ENCODE measurements at regions not wholly inside any gene's neighbourhood (a gene's known extent, or its start where the extent isn't known, plus 50 kb on each side); places are given as distances from the start of the nearest gene placed in this dataset.
"Not testable (repeated sequence)": the region's sequence is repeated elsewhere in the genome, so short reads cannot be mapped to it uniquely, and the experiment has no call there.

DNA sequence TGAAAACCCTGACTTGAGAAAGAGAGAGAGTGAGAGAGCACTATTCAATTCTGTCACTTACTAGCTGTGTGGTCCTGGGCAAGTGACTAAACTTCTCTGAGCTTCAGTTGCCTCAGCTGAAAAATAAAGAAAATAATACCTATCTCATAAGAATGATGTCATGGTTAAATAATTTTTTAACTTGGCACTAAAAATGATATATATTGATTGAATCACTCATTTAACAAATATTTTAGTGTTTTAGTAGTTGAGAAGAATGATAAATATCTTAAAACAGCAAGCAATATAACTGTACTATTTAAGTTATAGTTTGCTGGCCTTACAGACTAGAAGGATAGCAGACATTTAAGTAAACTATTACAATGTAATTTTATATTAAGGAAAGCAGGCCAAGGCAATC lies 764.2 kb downstream of the DIAPH3 start:
- no peak for DNase-seq (ENCODE audit: low read depth, low spot score)

DNA sequence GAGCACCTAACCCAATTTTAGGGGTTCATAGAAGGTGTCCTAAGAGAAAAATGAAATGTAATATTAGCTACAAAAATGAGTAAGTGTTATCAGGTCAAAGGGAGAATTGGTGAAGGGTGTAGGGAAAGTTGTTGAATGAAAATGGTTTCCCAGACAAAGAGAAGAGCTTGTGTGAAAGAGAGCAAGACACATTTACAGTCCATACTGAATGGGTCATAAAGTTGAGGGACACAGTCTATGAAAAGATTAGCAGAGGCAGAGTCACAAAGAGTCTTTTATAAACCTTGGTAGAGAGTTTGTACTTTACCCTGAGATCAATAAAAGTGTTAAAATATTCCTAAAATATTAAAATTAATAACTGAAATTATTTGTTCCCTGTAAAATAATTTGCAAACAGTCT lies 759.4 kb downstream of the DIAPH3 start:
- no peak for DNase-seq (ENCODE audit: low read depth, low spot score)

DNA sequence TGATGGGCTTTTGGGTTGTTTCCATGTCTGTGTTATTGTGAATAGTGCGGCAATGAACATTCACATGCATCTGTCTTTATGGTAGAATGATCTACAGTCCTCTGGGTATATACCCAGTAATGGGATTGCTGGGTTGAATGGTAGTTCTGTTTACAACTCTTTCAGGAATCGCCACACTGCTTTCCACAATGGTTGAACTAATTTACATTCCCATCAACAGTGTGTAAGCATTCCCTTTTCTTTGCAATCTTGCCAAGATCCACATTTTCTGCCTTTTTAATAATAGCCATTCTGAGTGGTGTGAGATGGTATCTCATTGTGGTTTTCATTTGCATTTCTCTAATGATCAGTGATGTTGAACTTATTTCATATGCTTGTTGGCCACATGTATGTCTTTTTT lies 756.5 kb downstream of the DIAPH3 start:
- not testable (repeated sequence) for DNase-seq (ENCODE audit: low read depth, low spot score)

DNA sequence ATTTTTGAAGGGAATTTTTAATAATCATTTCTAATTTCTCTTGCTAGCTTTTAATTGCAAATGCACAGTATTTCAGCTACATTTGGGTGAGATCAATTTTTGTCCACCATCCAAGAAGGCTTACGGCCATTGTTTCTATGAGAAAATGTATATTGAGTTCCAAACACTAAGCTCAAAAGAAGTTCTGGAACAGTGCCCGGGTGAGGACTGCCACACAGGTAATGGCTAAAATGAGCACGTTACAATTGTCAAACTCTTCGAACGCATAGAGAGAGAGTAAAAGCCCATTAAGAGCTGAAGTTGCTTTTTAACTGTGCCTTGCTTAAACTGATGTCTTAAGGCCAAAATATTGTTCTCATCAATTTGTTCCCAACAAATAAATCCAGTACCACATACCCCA lies 755.0 kb downstream of the DIAPH3 start:
- DNase-seq (ENCODE audit: low read depth, low spot score): no peak

DNA sequence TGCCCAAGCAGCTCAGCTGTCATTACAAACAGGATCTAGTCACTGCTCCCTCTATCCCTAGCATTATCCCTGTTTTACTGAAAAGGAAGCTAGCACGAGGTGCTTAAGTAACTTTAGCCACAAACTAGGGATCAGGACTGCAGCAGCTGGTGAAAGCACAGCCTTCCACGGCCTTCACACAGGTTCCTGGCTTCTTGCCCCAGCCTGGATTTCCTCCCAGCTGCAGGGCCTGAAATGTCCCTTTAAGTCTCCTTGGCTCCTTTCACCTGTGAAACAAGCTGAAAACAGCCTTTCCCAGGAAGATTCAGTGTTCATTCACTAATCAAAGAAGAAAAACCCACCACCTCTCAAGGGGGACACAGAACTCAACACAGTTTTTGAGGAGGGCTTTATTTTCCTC lies 754.5 kb downstream of the DIAPH3 start:
- no peak for DNase-seq (ENCODE audit: low read depth, low spot score)

DNA sequence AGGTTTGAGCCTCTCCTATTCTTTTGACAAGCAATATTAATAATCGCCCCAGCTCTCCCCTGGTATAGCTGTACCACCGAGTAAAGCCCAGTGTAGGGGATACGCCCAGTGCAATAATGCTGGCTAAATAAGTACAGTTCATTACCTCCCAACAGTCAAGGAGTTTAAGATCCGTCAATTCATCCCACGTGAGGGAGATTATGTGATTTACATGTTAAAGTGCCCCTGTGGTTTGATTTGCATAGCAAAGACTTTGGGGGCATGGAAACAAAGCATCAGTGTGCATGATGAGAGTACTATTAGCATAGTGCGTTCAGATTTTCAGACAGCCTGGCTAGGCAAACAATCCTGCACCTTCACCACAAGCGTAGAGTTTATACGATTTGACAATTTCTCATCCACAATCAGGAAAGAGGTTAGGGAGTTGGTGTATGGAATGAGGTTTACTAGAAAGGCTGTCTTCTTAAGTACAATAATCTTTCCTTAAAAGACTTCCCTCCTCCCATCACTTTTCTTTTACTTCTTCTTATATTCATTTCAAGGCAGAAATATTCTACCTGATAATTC lies 754.0 kb downstream of the DIAPH3 start:
- no peak for DNase-seq (ENCODE audit: low read depth, low spot score)

DNA sequence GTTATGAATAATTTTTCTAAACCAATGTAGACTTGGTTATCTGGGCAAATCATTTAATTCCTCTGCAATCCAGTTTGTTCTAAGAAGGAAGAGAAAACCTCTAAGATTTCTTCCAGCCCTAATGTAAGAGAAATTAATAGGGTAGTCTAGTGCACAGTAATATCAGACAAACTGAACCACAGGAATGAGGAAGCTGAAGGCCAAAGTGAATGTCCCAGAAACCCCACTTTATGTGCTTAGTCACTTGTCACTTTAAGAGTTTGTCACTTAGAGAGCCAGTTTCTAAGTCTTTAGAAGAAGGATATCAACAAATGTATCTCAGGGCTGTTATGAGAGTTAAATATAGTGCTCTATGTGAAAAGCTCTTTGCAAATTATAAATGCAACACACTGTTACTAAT lies 750.6 kb downstream of the DIAPH3 start:
- no peak for DNase-seq (ENCODE audit: low read depth, low spot score)

DNA sequence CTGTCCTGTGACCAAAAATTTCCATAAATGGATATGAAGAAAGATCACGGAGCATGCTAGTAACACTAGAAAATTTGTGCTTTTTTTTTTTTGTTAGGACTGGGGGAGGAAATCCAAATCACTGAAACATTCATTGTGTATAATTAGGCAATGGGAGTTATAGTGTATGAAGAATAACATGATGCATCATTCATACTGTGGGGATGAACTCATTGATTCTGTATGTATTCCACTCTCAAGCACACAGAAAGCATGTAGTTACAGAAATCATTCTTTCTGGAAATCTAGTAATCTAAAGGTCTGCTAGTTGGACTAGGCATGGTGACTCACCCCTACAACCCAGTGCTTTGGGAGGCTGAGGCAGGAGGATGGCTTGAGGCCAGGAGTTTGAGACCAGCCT lies 749.7 kb downstream of the DIAPH3 start:
- DNase-seq (ENCODE audit: low read depth, low spot score): no peak

DNA sequence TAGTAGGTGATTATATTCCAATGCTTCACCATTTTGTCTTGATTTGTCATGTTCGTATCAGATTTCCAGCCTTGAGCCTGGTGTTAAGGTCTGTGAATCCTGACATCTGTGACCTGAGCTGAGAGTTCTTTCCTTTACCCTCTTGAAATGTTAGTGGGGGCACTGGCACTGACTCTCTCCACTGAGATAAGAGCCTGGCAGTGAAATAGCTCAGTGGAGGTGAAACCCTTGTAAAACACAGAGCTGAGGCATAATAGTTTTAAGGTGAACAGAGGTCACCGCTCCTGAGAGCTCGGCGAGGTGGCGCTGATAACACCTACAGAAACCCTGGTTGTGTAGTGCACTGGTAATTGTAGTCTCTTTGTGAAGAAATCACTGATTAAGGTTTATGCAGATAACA lies 748.2 kb downstream of the DIAPH3 start:
- DNase-seq (ENCODE audit: low read depth, low spot score): no peak

DNA sequence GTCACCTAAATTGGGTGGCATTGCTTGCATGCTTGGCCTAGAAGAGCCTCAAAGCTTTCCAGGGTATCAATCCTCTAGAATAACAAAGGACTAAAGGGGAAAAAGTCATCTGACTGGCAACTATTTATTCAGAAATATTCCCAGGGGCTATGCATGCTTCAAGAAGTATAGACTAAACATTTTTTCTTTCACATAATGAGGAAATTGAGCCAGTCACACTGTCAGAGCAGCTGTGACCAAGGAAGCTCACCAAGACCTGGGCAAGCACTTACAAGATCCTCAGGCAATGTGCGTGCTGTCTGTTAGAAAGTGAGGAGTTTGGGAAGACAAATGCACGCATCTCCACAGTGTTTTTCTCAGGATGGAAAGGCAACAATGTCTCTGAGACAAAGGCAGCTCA lies 747.2 kb downstream of the DIAPH3 start:
- no peak for DNase-seq (ENCODE audit: low read depth, low spot score)

DNA sequence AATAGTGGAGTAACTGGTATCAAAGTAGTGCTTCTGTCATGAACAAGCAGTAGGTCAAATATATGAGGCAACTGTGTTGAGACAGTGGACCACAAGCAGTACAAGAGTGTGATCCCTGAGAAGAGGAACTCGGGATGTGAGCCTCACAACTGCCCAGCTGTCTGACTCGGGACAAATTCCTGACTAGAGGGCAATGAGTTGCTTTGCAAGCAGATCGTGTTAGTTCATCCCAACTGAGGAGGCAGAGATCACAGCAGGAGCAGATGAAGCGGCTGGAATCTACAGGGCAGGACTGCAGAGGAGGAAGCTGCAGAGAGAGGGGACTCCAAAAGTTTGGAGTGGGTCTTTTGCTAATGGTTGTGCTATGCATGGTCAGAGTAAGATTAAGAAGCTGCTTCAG lies 741.1 kb downstream of the DIAPH3 start:
- no peak for DNase-seq (ENCODE audit: low read depth, low spot score)

DNA sequence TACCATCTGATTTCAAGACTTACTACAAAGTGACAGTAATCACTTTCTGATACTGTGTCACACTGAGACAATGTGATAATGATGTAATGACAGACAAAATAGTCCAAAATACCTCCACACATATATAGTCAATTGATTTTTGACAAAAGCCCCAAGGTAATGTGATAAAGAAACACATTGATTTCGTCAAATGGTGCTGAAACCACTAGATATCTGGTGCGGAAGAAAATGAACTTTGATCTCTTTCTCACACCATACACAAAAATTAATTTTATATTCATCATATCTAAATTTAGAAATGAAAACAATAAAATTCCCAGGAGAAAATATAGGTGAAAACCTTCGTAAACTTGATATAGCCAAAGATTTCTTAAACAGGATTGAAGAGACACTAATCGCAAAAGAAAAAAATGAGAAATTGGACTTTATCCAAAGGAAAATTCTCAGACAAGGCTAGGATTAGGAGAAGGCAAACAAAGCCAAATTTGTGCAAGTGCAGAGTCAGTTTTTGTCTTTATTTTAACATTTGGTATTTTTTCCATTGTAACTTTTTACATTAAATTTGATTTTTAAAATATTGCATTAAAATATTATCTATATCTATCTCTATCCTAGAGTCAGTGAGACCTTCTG lies 739.9 kb downstream of the DIAPH3 start:
- no peak for DNase-seq (ENCODE audit: low read depth, low spot score)

DNA sequence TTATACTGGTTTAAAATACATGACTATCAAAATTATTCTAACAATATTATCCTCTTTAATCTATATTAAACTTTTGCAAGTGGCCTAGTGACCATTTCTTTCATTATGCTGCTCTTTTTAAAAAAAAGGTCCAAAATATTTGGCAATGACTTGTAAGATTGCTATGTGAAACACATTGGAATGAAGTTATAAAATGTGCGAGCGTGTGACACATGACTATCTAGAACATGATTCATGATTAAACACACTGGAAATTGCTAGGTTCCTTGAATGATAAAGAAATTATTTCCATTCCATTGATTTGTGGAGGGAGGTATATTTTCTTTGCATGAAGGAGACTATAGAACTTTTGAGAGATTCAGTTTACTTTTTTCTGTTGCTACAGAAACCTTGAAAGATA lies 739.1 kb downstream of the DIAPH3 start:
- DNase-seq (ENCODE audit: low read depth, low spot score): no peak

DNA sequence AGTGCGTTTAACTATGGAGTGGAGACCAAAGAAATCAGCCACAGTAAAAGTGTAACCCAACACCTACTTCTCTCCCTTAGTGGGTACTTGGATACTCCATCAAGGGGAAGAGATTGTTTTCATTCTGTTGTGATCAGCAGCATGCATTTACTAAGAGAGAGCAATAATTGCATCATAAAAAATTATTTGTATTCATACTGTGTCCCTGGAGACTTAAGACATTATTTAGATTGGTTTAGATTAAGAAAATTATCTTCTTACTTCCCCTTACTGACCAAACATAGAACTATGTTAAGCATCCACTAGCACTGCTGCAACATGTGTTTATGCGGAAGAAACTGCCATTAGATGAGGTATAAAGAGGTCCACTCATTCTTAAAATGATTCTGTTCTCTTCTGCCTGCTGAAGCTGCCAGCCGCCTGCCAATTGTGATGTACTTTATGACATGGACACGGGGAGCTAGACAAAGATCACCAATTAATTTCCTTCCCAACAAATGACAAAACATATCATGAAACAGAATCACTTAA lies 738.5 kb downstream of the DIAPH3 start:
- DNase-seq (ENCODE audit: low read depth, low spot score): no peak

DNA sequence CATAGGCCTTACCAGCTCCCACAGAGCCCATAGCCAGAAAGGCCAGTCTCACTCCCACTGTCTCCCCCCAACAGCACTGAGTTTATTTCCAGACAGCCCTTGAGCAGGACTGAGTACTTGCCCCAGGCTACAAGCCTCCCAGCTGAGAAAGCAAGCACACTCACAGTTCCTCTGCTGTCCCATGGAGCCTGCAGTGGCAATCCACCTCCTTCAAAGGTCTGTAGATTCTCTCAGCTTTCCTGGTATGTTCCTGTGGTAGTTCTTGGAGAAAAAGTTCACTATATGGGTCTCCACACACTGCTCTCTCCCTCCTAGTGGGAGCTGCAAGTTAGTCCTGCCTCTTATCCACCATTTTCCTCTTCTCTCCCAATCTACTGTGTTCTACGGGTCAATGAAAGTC lies 728.7 kb downstream of the DIAPH3 start:
- no peak for DNase-seq (ENCODE audit: low read depth, low spot score)

DNA sequence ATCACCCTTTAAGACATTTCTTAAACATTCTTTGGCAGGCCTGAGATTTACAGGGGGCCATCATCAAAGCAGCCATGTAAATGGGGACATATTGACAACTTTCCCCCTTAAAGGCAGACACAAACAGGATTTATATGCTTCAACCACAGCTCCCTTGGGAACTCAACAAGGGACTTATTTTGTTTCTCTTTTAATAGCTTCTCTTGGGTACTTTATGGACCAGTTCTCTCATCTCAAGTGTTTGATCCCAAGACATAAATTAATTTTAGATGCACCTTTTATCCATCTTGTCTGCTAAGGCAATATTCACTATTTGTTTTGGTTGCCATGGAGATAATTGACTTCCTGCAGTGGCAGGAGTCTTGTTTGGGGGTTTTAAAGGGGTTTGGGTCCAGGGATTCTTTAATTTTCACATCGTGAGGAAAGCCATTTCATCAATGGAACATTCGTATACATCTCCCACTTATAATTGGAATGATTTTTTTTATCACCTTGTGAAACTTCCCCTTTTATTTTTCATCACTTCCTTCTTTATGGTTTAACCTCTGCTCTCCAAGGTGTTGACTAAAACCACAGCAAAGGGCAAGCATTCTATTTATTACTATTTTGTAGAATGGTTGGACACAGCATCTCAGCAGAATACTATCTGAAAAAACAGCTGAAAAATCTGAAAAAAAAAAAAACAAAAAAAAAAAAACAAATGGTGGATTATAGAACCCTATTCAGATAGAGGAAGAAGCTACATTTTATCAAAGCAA lies 726.0 kb downstream of the DIAPH3 start:
- DNase-seq (ENCODE audit: low read depth, low spot score): no peak

DNA sequence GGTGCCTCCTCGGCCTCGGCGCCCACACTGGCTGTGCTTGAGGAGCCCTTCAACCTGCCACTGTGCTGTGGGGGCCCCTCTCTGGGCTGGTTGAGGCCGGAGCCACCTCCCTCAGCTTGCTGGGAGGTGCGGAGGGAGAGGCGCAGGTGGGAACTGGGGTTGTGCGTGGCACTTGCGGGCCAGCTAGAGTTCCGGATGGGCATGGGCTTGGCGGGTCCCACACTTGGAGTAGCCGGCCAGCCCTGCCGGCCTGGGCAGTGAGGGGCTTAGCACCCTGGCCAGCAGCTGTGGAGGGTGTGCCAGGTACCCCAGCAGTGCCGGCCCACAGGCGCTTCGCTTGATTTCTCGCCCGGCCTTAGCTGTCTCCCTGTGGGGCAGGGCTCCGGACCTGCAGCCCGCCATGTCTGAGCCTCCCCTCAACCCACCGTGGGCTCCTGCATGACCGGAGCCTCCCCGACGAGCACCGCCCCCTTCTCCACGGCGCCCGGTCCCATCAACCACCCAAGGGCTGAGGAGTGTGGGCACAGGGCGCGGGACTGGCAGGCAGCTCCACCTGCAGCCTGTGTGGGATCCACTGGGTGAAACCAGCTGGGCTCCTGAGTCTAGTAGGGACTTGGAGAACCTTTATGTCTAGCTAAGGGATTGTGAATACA lies 723.8 kb downstream of the DIAPH3 start:
- no peak for DNase-seq (ENCODE audit: low read depth, low spot score)

DNA sequence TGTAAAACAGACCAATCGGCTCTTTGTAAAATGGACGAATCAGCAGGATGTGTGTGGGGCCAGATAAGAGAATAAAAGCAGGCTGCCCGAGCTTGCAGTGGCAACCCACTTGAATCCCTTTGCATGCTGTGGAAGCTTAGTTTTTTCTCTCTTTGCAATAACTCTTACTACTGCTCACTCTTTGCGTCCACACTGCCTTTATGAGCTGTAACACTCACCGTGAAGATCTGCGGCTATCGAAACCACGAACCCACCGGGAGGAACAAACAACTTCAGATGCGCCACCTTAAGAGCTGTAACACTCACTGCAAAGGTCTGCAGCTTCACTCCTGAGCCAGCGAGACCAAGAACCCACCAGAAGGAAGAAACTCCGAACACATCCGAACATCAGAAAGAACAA lies 722.7 kb downstream of the DIAPH3 start:
- not testable (repeated sequence) for DNase-seq (ENCODE audit: low read depth, low spot score)

DNA sequence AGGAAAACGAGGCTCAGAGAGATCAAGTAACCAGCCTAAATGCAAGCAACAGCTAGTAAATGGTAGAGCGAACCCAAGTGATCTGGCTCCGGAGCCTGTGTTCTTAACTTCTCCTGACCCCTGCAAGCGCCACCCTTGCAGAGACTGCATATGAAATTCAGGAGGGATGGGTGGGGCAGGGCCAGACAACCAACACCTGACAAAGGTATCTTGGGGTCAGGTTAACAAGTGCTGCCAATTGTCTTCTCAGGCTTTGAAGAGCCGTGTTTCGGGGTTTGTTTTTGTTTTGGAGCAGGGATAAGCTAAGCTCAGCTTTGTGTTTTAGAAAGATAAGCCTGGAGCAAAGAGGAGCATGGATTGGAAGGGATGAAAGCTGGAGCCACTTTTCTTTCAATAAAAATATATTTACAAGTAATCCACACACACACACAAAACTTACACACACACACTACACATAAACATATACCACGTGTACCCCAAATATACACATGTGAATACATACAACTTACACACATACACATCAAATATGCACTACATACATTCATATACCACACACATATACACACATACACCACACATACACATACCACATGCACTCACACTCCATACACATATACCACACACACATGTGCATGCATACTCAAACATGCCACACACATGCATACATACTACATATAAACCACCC lies 722.0 kb downstream of the DIAPH3 start:
- DNase-seq (ENCODE audit: low read depth, low spot score): no peak

DNA sequence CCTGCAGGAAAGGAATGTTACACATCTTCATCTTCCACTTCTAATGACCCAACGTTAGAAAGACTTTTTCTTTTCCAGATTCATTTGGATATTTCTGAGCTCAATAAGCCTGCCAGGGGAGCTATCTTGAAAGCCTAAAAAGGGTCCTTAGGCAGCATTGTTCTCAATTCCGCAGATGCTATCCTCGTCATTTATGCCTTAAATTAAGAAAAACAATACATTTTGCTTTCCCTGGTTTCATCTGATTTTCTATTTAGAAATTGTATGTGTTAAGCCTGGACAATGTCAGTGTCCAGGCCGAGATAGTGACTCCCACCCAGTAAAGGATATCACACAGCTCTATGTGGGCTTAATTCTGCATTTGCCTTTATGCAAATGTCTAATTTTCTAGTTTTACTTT lies 721.3 kb downstream of the DIAPH3 start:
- no peak for DNase-seq (ENCODE audit: low read depth, low spot score)

DNA sequence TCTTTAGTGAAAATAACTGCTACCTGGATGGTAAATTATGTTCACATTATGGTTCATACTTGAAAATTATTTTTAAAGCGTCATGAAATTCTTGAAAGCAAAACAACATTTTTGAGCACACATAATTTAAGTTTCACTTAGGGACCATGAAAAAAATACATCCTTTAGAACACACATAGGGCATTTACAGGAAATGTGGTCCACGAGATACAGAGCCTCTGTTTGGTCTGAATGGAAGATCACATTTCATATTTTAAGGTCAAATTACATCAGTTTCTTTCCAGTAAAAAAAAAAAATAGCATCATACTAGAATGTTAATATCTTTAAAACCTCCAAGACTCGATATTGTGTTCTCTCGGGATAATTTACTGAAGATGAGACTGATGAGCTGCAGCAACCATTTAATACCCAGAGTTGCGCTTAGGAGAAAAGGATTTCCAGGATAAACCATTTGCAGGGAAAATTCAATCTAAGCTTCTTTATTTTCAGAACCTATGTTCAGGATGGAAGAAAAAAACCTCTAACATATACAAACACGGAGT lies 720.7 kb downstream of the DIAPH3 start:
- DNase-seq (ENCODE audit: low read depth, low spot score): no peak

Data from smooth muscle cell of the brain vasculature (primary cell).